HEK293 (cell line): ENCODE measurements at regions not wholly inside any gene's neighbourhood (a gene's known extent, or its start where the extent isn't known, plus 50 kb on each side); places are given as distances from the start of the nearest gene placed in this dataset.

Experiments used
- CTCF ChIA-PET: fragments of 350-600 bp; formaldehyde crosslinking; extraction: SDS; loops from one replicate; lab custom pipeline; 2021; ENCODE audit warnings: antibody characterized with exemption; lab: Yijun Ruan, JAX
- POLR2A ChIA-PET: fragments of 300-600 bp; formaldehyde crosslinking; extraction: SDS; loops from one replicate; lab custom pipeline; 2020; ENCODE audit warnings: antibody characterized with exemption, inconsistent platforms; lab: Yijun Ruan, JAX
- H3K27ac ChIP-seq: fragments of 200-500 bp; sonication (Bioruptor generic); 2 replicates; pipeline ENCODE4 v1.5.1; 2014; ENCODE audit warnings: low read depth, low read length, control low read depth, inconsistent platforms; ENCODE audit errors: extremely low read depth
- H3K36me3 ChIP-seq, 2 experiments: fragments of 200-500 bp in 1 of 2; sonication (Bioruptor generic) in 1 of 2; 1 replicate in 1 of 2; 2 replicates in 1 of 2; pipeline ENCODE4 v1.5.1; 2014 to 2017; ENCODE audit warnings: inconsistent platforms in 2 of 2, low read length in 2 of 2; ENCODE audit not compliant: control insufficient read depth in 2 of 2, insufficient read depth in 1 of 2
- H3K4me1 ChIP-seq: fragments of 200-500 bp; sonication (Bioruptor generic); 2 replicates; pipeline ENCODE4 v1.5.1; 2014; ENCODE audit warnings: mild to moderate bottlenecking, low read length, inconsistent platforms; ENCODE audit not compliant: control insufficient read depth, insufficient read depth
- H3K4me3 ChIP-seq: 2 replicates; pipeline ENCODE4 v1.5.1; 2011; ENCODE audit warnings: low read depth, mild to moderate bottlenecking, control low read depth, low read length, moderate library complexity
- H3K9me3 ChIP-seq: fragments of 200-500 bp; sonication (Bioruptor generic); 2 replicates; pipeline ENCODE4 v1.5.1; 2014; ENCODE audit warnings: low read depth, low read length, inconsistent platforms; ENCODE audit not compliant: control insufficient read depth, insufficient read depth
- GLI4 ChIP-seq: fragments of 450-650 bp; formaldehyde crosslinking; IDR thresholded peaks from 2 replicates; pipeline ENCODE4 v1.5.1; 2016; ENCODE audit warnings: missing biosample characterization, missing genetic modification characterization
- KLF8 ChIP-seq: fragments of 450-650 bp; formaldehyde crosslinking; IDR thresholded peaks from 2 replicates; pipeline ENCODE4 v1.5.1; 2016; ENCODE audit warnings: missing biosample characterization, missing genetic modification characterization
- REPIN1 ChIP-seq: fragments of 450-650 bp; formaldehyde crosslinking; IDR thresholded peaks from 2 replicates; pipeline ENCODE4 v1.5.1; 2017; ENCODE audit warnings: missing biosample characterization, missing genetic modification characterization, low read depth
- TCF7L2 ChIP-seq: IDR thresholded peaks from 2 replicates; pipeline ENCODE4 v1.6.1; 2011; ENCODE audit warnings: low read depth, mild to moderate bottlenecking, inconsistent platforms, low read length, moderate library complexity, borderline replicate concordance
- ZFP37 ChIP-seq: fragments of 450-650 bp; formaldehyde crosslinking; IDR thresholded peaks from 2 replicates; pipeline ENCODE4 v1.5.1; 2016; ENCODE audit warnings: missing biosample characterization, missing genetic modification characterization
- ZNF529 ChIP-seq: fragments of 450-650 bp; formaldehyde crosslinking; IDR thresholded peaks from 2 replicates; pipeline ENCODE4 v1.5.1; 2017; ENCODE audit warnings: missing genetic modification characterization, missing biosample characterization; ENCODE audit not compliant: insufficient replicate concordance
- ZNF664 ChIP-seq: fragments of 450-650 bp; formaldehyde crosslinking; IDR thresholded peaks from 2 replicates; pipeline ENCODE4 v1.5.1; 2016; ENCODE audit warnings: missing biosample characterization, missing genetic modification characterization
- ZNF701 ChIP-seq: fragments of 450-650 bp; formaldehyde crosslinking; IDR thresholded peaks from 2 replicates; pipeline ENCODE4 v1.5.1; 2016; ENCODE audit warnings: missing biosample characterization, missing genetic modification characterization
- ZNF768 ChIP-seq: fragments of 450-650 bp; formaldehyde crosslinking; IDR thresholded peaks from 2 replicates; pipeline ENCODE4 v1.5.1; 2018; ENCODE audit warnings: missing biosample characterization, mild to moderate bottlenecking, missing genetic modification characterization
- TF ChIP-seq, protein P1 (sequence below): fragments of 450-650 bp; formaldehyde crosslinking; IDR thresholded peaks from 2 replicates; pipeline ENCODE4 v1.5.1; 2016; ENCODE audit warnings: missing biosample characterization, missing genetic modification characterization
- TF ChIP-seq, protein P2 (sequence below): fragments of 450-650 bp; formaldehyde crosslinking; IDR thresholded peaks from 2 replicates; pipeline ENCODE4 v1.5.1; 2016; ENCODE audit warnings: missing biosample characterization, missing genetic modification characterization
- TF ChIP-seq, protein P3 (sequence below): fragments of 450-650 bp; formaldehyde crosslinking; IDR thresholded peaks from 2 replicates; pipeline ENCODE4 v1.5.1; 2017; ENCODE audit warnings: missing biosample characterization, missing genetic modification characterization
- TF ChIP-seq, protein P4 (sequence below): fragments of 450-650 bp; formaldehyde crosslinking; IDR thresholded peaks from 2 replicates; pipeline ENCODE4 v1.5.1; 2016; ENCODE audit warnings: missing biosample characterization, missing genetic modification characterization
- TF ChIP-seq, protein P5 (sequence below): fragments of 450-650 bp; formaldehyde crosslinking; IDR thresholded peaks from 2 replicates; pipeline ENCODE4 v1.5.1; 2016; ENCODE audit warnings: missing biosample characterization, missing genetic modification characterization
- TF ChIP-seq, protein P6 (sequence below): fragments of 450-650 bp; formaldehyde crosslinking; IDR thresholded peaks from 2 replicates; pipeline ENCODE4 v1.5.1; 2016; ENCODE audit warnings: missing biosample characterization, missing genetic modification characterization

DNA sequence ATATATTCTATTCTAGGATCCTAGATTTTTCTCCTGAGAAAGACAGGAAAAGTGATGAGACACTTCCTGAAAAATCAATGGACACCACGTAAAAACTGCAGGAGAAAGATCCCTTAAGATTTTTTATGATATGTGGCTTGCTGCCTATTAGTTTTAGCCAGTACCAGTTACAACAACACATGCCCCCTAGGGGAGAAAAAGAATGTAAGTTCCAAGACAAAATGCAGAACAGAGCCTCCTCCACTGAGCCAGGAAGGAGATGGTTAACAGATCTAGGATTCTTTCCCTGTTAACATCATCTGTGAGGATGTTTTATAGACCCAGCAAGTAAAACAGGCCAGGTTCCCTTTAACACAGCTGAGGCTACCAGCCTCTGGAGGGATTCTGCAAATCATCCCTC is 574.7 kb downstream of the TLE4 start (continued):
- TF ChIP-seq, protein P1, sequence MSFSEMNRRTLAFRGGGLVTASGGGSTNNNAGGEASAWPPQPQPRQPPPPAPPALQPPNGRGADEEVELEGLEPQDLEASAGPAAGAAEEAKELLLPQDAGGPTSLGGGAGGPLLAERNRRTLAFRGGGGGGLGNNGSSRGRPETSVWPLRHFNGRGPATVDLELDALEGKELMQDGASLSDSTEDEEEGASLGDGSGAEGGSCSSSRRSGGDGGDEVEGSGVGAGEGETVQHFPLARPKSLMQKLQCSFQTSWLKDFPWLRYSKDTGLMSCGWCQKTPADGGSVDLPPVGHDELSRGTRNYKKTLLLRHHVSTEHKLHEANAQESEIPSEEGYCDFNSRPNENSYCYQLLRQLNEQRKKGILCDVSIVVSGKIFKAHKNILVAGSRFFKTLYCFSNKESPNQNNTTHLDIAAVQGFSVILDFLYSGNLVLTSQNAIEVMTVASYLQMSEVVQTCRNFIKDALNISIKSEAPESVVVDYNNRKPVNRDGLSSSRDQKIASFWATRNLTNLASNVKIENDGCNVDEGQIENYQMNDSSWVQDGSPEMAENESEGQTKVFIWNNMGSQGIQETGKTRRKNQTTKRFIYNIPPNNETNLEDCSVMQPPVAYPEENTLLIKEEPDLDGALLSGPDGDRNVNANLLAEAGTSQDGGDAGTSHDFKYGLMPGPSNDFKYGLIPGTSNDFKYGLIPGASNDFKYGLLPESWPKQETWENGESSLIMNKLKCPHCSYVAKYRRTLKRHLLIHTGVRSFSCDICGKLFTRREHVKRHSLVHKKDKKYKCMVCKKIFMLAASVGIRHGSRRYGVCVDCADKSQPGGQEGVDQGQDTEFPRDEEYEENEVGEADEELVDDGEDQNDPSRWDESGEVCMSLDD (tag by site-specific recombination) = no peak
- TF ChIP-seq, protein P2, sequence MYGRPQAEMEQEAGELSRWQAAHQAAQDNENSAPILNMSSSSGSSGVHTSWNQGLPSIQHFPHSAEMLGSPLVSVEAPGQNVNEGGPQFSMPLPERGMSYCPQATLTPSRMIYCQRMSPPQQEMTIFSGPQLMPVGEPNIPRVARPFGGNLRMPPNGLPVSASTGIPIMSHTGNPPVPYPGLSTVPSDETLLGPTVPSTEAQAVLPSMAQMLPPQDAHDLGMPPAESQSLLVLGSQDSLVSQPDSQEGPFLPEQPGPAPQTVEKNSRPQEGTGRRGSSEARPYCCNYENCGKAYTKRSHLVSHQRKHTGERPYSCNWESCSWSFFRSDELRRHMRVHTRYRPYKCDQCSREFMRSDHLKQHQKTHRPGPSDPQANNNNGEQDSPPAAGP (tag by site-specific recombination) = no peak
- no peak for TF ChIP-seq ZNF529 (tag by site-specific recombination)
- TF ChIP-seq, protein P3, sequence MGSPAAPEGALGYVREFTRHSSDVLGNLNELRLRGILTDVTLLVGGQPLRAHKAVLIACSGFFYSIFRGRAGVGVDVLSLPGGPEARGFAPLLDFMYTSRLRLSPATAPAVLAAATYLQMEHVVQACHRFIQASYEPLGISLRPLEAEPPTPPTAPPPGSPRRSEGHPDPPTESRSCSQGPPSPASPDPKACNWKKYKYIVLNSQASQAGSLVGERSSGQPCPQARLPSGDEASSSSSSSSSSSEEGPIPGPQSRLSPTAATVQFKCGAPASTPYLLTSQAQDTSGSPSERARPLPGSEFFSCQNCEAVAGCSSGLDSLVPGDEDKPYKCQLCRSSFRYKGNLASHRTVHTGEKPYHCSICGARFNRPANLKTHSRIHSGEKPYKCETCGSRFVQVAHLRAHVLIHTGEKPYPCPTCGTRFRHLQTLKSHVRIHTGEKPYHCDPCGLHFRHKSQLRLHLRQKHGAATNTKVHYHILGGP (tag by site-specific recombination) = no peak
- TF ChIP-seq, protein P4, sequence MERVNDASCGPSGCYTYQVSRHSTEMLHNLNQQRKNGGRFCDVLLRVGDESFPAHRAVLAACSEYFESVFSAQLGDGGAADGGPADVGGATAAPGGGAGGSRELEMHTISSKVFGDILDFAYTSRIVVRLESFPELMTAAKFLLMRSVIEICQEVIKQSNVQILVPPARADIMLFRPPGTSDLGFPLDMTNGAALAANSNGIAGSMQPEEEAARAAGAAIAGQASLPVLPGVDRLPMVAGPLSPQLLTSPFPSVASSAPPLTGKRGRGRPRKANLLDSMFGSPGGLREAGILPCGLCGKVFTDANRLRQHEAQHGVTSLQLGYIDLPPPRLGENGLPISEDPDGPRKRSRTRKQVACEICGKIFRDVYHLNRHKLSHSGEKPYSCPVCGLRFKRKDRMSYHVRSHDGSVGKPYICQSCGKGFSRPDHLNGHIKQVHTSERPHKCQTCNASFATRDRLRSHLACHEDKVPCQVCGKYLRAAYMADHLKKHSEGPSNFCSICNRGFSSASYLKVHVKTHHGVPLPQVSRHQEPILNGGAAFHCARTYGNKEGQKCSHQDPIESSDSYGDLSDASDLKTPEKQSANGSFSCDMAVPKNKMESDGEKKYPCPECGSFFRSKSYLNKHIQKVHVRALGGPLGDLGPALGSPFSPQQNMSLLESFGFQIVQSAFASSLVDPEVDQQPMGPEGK = no peak
- no peak for TF ChIP-seq ZNF768 (tag by site-specific recombination)
- TF ChIP-seq ZNF664 (tag by site-specific recombination) = no peak
- no peak for TF ChIP-seq TCF7L2
- TF ChIP-seq GLI4 (tag by site-specific recombination) = no peak
- TF ChIP-seq, protein P5, sequence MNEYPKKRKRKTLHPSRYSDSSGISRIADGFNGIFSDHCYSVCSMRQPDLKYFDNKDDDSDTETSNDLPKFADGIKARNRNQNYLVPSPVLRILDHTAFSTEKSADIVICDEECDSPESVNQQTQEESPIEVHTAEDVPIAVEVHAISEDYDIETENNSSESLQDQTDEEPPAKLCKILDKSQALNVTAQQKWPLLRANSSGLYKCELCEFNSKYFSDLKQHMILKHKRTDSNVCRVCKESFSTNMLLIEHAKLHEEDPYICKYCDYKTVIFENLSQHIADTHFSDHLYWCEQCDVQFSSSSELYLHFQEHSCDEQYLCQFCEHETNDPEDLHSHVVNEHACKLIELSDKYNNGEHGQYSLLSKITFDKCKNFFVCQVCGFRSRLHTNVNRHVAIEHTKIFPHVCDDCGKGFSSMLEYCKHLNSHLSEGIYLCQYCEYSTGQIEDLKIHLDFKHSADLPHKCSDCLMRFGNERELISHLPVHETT (tag by site-specific recombination) = no peak

DNA sequence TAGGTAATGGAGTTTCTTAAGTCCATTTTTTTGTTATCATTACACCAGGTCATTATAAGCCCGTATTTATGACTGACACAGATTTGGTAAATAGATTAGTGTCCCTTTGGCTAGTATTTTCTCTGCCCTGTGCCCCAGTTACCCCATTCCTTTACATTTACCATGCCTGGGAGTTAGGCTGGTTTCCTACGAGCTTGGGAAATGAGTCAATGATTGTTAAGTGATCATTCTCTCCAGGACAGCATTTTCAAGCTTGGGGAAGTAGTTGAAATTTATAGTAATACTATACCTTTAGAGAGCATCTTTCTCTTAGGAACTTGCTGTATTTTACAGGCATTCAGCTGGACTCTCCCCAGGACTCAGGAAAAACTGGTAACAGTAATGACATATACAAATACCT is 573.1 kb downstream of the TLE4 start:
- no peak overlapping the region for H3K4me3 ChIP-seq
- ChIA-PET POLR2A (no interaction called here), CTCF (interaction anchor here (0.5 to 1.2 kb wide), 4 partner anchors 30 to 342 kb away, joined by 3 to 6 read pairs (median 4); no protein-coding TSS in a partner anchor)
- no peaks in the 10 kb centered on the region for H3K9me3 ChIP-seq
- no peaks in the 10 kb centered on the region for H3K36me3 ChIP-seq
- H3K27ac ChIP-seq = no peak overlapping the region
- no peak for TF ChIP-seq ZFP37 (tag by site-specific recombination)
- TF ChIP-seq, protein P6, sequence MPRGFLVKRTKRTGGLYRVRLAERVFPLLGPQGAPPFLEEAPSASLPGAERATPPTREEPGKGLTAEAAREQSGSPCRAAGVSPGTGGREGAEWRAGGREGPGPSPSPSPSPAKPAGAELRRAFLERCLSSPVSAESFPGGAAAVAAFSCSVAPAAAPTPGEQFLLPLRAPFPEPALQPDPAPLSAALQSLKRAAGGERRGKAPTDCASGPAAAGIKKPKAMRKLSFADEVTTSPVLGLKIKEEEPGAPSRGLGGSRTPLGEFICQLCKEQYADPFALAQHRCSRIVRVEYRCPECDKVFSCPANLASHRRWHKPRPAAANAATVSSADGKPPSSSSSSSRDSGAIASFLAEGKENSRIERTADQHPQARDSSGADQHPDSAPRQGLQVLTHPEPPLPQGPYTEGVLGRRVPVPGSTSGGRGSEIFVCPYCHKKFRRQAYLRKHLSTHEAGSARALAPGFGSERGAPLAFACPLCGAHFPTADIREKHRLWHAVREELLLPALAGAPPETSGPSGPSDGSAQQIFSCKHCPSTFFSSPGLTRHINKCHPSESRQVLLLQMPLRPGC (tag by site-specific recombination) = no peak
- TF ChIP-seq ZNF701 (tag by site-specific recombination) = no peak
- no peak for TF ChIP-seq KLF8 (tag by site-specific recombination)
- no peak for TF ChIP-seq REPIN1
- H3K4me1 ChIP-seq = no peaks in the 10 kb centered on the region
